ENCODE measurements at regions not wholly inside any gene's neighbourhood (a gene's known extent, or its start where the extent isn't known, plus 50 kb on each side); places are given as distances from the start of the nearest gene placed in this dataset.

GRCh38 chr5:91668261-91668660, 285.1 kb upstream of the ARRDC3 start:
- Histone ChIP-seq H3K27me3 (ENCODE audit: control insufficient read depth in 1 of 2, insufficient read depth in 1 of 2, low read length in 2 of 2) (no peaks in the 10 kb centered on the region), H3K79me1 (replicated peaks; ENCODE audit: low read length, poor library complexity, severe bottlenecking) (no peaks in the 10 kb centered on the region), H3K4me3 (ENCODE audit: insufficient read depth in 1 of 2, low read depth in 1 of 2, low read length in 2 of 2) (no peak overlapping the region), H3K27ac (ENCODE audit: low read length, poor library complexity, severe bottlenecking) (no peak overlapping the region), H3K14ac (ENCODE audit: low read length in 2 of 2) (no peak overlapping the region), H3K9ac (ENCODE audit: low read length) (no peak overlapping the region), H2BK12ac (ENCODE audit: low read length in 2 of 2) (no peak overlapping the region), H3K4ac (ENCODE audit: low read depth in 1 of 2, low read length in 2 of 2) (no peak overlapping the region), H2AFZ (ENCODE audit: low read depth, low read length) (no peak overlapping the region), H3K18ac (ENCODE audit: low read depth in 1 of 2, low read length in 2 of 2) (no peak overlapping the region), H4K8ac (ENCODE audit: low read length) (no peak overlapping the region), H2AK5ac (ENCODE audit: low read length, severe bottlenecking) (no peak overlapping the region), H2BK15ac (ENCODE audit: low read depth, poor library complexity, severe bottlenecking) (no peak overlapping the region), H2BK5ac (ENCODE audit: low read depth, low read length, poor library complexity, severe bottlenecking) (no peak overlapping the region), H2BK120ac (ENCODE audit: low read depth, low read length) (no peak overlapping the region), H3K23ac (ENCODE audit: low read length in 2 of 2) (no peak overlapping the region), H3K9me3 (ENCODE audit: control insufficient read depth, low read length) (no peaks in the 10 kb centered on the region), H4K91ac (ENCODE audit: low read length) (no peak overlapping the region), H3K4me2 (ENCODE audit: low read length, poor library complexity, severe bottlenecking) (no peak overlapping the region), H3K36me3 (ENCODE audit: control insufficient read depth in 1 of 2, insufficient read depth in 2 of 2, low read depth in 1 of 2, low read length in 2 of 2) (no peaks in the 10 kb centered on the region), H3K4me1 (ENCODE audit: control insufficient read depth, insufficient read depth, low read depth, low read length) (no peaks in the 10 kb centered on the region)
- no CpG with 5 or more reads among the region's 3 CpGs for WGBS
- no peak for DNase-seq

- no peak overlapping the region for H3K4ac ChIP-seq (ENCODE audit: low read depth in 1 of 2, low read length in 2 of 2)
- H2AK5ac ChIP-seq (ENCODE audit: low read length, severe bottlenecking), result no peak overlapping the region
- no peak overlapping the region for H3K14ac ChIP-seq (ENCODE audit: low read length in 2 of 2)
- peak overlapping the region; percentile 5 for H2AFZ ChIP-seq (ENCODE audit: low read depth, low read length)
- no peak overlapping the region for H4K8ac ChIP-seq (ENCODE audit: low read length)
- no peaks in the 10 kb centered on the region for H3K4me1 ChIP-seq (ENCODE audit: control insufficient read depth, insufficient read depth, low read depth, low read length)
- H2BK5ac ChIP-seq (ENCODE audit: low read depth, low read length, poor library complexity, severe bottlenecking), result no peak overlapping the region
- H2BK15ac ChIP-seq (ENCODE audit: low read depth, poor library complexity, severe bottlenecking), result no peak overlapping the region
- no peak overlapping the region for H3K18ac ChIP-seq (ENCODE audit: low read depth in 1 of 2, low read length in 2 of 2)
- H3K4me3 ChIP-seq (ENCODE audit: insufficient read depth in 1 of 2, low read depth in 1 of 2, low read length in 2 of 2), result no peak overlapping the region
- DNase-seq, result no peak
- H2BK120ac ChIP-seq (ENCODE audit: low read depth, low read length), result no peak overlapping the region
- H3K9ac ChIP-seq (ENCODE audit: low read length), result no peak overlapping the region
- no peaks in the 10 kb centered on the region for H3K36me3 ChIP-seq (ENCODE audit: control insufficient read depth in 1 of 2, insufficient read depth in 2 of 2, low read depth in 1 of 2, low read length in 2 of 2)
- H2BK12ac ChIP-seq (ENCODE audit: low read length in 2 of 2), result no peak overlapping the region
- peaks cover 20% of the 10 kb centered on the region for H3K9me3 ChIP-seq (ENCODE audit: control insufficient read depth, low read length)
- H3K27me3 ChIP-seq (ENCODE audit: control insufficient read depth in 1 of 2, insufficient read depth in 1 of 2, low read length in 2 of 2), result no peaks in the 10 kb centered on the region
- no peak overlapping the region for H3K27ac ChIP-seq (ENCODE audit: low read length, poor library complexity, severe bottlenecking)
- no peaks in the 10 kb centered on the region for H3K79me1 ChIP-seq (replicated peaks; ENCODE audit: low read length, poor library complexity, severe bottlenecking)
- H3K23ac ChIP-seq (ENCODE audit: low read length in 2 of 2), result no peak overlapping the region
- no peak overlapping the region for H4K91ac ChIP-seq (ENCODE audit: low read length)
- H3K4me2 ChIP-seq (ENCODE audit: low read length, poor library complexity, severe bottlenecking), result no peak overlapping the region
Observed at GRCh38 chr5:91652678-91653077, 269.6 kb upstream of the ARRDC3 start.

- Histone ChIP-seq H3K36me3 (ENCODE audit: control insufficient read depth in 1 of 2, insufficient read depth in 2 of 2, low read depth in 1 of 2, low read length in 2 of 2) (no peaks in the 10 kb centered on the region), H3K4me1 (ENCODE audit: control insufficient read depth, insufficient read depth, low read depth, low read length) (no peaks in the 10 kb centered on the region), H4K8ac (ENCODE audit: low read length) (no peak overlapping the region), H4K91ac (ENCODE audit: low read length) (no peak overlapping the region), H3K4me3 (ENCODE audit: insufficient read depth in 1 of 2, low read depth in 1 of 2, low read length in 2 of 2) (no peak overlapping the region), H2AK5ac (ENCODE audit: low read length, severe bottlenecking) (no peak overlapping the region), H3K79me1 (replicated peaks; ENCODE audit: low read length, poor library complexity, severe bottlenecking) (no peaks in the 10 kb centered on the region), H2BK120ac (ENCODE audit: low read depth, low read length) (no peak overlapping the region), H3K9me3 (ENCODE audit: control insufficient read depth, low read length) (peaks cover 16% of the 10 kb centered on the region), H2BK15ac (ENCODE audit: low read depth, poor library complexity, severe bottlenecking) (no peak overlapping the region), H2BK12ac (ENCODE audit: low read length in 2 of 2) (no peak overlapping the region), H3K27me3 (ENCODE audit: control insufficient read depth in 1 of 2, insufficient read depth in 1 of 2, low read length in 2 of 2) (no peaks in the 10 kb centered on the region), H3K4me2 (ENCODE audit: low read length, poor library complexity, severe bottlenecking) (no peak overlapping the region), H3K27ac (ENCODE audit: low read length, poor library complexity, severe bottlenecking) (no peak overlapping the region), H3K9ac (ENCODE audit: low read length) (no peak overlapping the region), H3K4ac (ENCODE audit: low read depth in 1 of 2, low read length in 2 of 2) (no peak overlapping the region), H3K14ac (ENCODE audit: low read length in 2 of 2) (no peak overlapping the region), H2AFZ (ENCODE audit: low read depth, low read length) (no peak overlapping the region), H3K23ac (ENCODE audit: low read length in 2 of 2) (no peak overlapping the region), H2BK5ac (ENCODE audit: low read depth, low read length, poor library complexity, severe bottlenecking) (no peak overlapping the region), H3K18ac (ENCODE audit: low read depth in 1 of 2, low read length in 2 of 2) (no peak overlapping the region)
- no peak for DNase-seq
Observed at GRCh38 chr5:91651704-91652103, 268.6 kb upstream of the ARRDC3 start.

- no peak overlapping the region for H3K4me2 ChIP-seq (ENCODE audit: low read length, poor library complexity, severe bottlenecking)
- no peak overlapping the region for H3K23ac ChIP-seq (ENCODE audit: low read length in 2 of 2)
- H2AFZ ChIP-seq (ENCODE audit: low read depth, low read length), result no peak overlapping the region
- H3K14ac ChIP-seq (ENCODE audit: low read length in 2 of 2), result no peak overlapping the region
- no peak overlapping the region for H3K9ac ChIP-seq (ENCODE audit: low read length)
- no peak overlapping the region for H3K18ac ChIP-seq (ENCODE audit: low read depth in 1 of 2, low read length in 2 of 2)
- no peaks in the 10 kb centered on the region for H3K9me3 ChIP-seq (ENCODE audit: control insufficient read depth, low read length)
- no peak overlapping the region for H3K4me3 ChIP-seq (ENCODE audit: insufficient read depth in 1 of 2, low read depth in 1 of 2, low read length in 2 of 2)
- H2BK5ac ChIP-seq (ENCODE audit: low read depth, low read length, poor library complexity, severe bottlenecking), result no peak overlapping the region
- H2BK120ac ChIP-seq (ENCODE audit: low read depth, low read length), result no peak overlapping the region
- no peak overlapping the region for H3K4ac ChIP-seq (ENCODE audit: low read depth in 1 of 2, low read length in 2 of 2)
- no peaks in the 10 kb centered on the region for H3K27me3 ChIP-seq (ENCODE audit: control insufficient read depth in 1 of 2, insufficient read depth in 1 of 2, low read length in 2 of 2)
- H3K79me1 ChIP-seq (replicated peaks; ENCODE audit: low read length, poor library complexity, severe bottlenecking), result no peaks in the 10 kb centered on the region
- no peak overlapping the region for H2AK5ac ChIP-seq (ENCODE audit: low read length, severe bottlenecking)
- no peak overlapping the region for H4K8ac ChIP-seq (ENCODE audit: low read length)
- H4K91ac ChIP-seq (ENCODE audit: low read length), result no peak overlapping the region
- no peak for DNase-seq
- H2BK15ac ChIP-seq (ENCODE audit: low read depth, poor library complexity, severe bottlenecking), result no peak overlapping the region
- no peak overlapping the region for H2BK12ac ChIP-seq (ENCODE audit: low read length in 2 of 2)
- 98% methylated on average over 4 of the region's 4 CpGs for WGBS
- H3K27ac ChIP-seq (ENCODE audit: low read length, poor library complexity, severe bottlenecking), result no peak overlapping the region
- no peaks in the 10 kb centered on the region for H3K36me3 ChIP-seq (ENCODE audit: control insufficient read depth in 1 of 2, insufficient read depth in 2 of 2, low read depth in 1 of 2, low read length in 2 of 2)
- H3K4me1 ChIP-seq (ENCODE audit: control insufficient read depth, insufficient read depth, low read depth, low read length), result no peaks in the 10 kb centered on the region
Observed at GRCh38 chr5:91645347-91645746, 262.2 kb upstream of the ARRDC3 start.
